Lung (tissue), 11 donors: ENCODE measurements at regions not wholly inside any gene's neighbourhood (a gene's known extent, or its start where the extent isn't known, plus 50 kb on each side); places are given as distances from the start of the nearest gene placed in this dataset.
"Not testable (repeated sequence)": the region's sequence is repeated elsewhere in the genome, so short reads cannot be mapped to it uniquely, and the experiment has no call there.

ENCODE experiments used
- ATAC-seq: fragments of 200-7000 bp; cut with Tn5 transposase; one replicate; pipeline ENCODE4 v1.9.1; 2020; ENCODE audit warnings: moderate number of reproducible peaks; ENCODE audit not compliant: insufficient read depth, low FRiP score
- DNase-seq, 3 donors: peaks; one replicate each; pipeline ENCODE4 v3.0.0-alpha.2; 2013 to 2017
- H3K27ac ChIP-seq, 2 donors: one replicate each; pipeline ENCODE4 v1.5.1; 2013; ENCODE audit warnings: mild to moderate bottlenecking in 2 of 2, moderate library complexity in 2 of 2, control low read depth in 1 of 2, inconsistent platforms in 1 of 2, low read depth in 1 of 2, low read length in 1 of 2
- H3K27me3 ChIP-seq, 3 donors: one replicate each; pipeline ENCODE4 v1.5.1; 2013; ENCODE audit warnings: low read length in 2 of 3; ENCODE audit not compliant: control insufficient read depth in 3 of 3, insufficient read depth in 3 of 3
- H3K36me3 ChIP-seq, 4 donors: one replicate each; pipeline ENCODE4 v1.5.1; 2013; ENCODE audit warnings: low read length in 4 of 4, mild to moderate bottlenecking in 1 of 4, moderate library complexity in 1 of 4; ENCODE audit not compliant: control insufficient read depth in 4 of 4, insufficient read depth in 4 of 4
- H3K4me1 ChIP-seq, 5 donors: one replicate each; pipeline ENCODE4 v1.5.1; 2013; ENCODE audit warnings: low read length in 5 of 5, mild to moderate bottlenecking in 2 of 5, moderate library complexity in 1 of 5; ENCODE audit not compliant: control insufficient read depth in 5 of 5, insufficient read depth in 5 of 5
- H3K4me3 ChIP-seq: one replicate; pipeline ENCODE4 v1.5.1; 2013; ENCODE audit warnings: mild to moderate bottlenecking, control low read depth, moderate library complexity
- H3K9ac ChIP-seq, 2 donors: one replicate each; pipeline ENCODE4 v1.5.1; 2013; ENCODE audit warnings: low read length in 2 of 2, control low read depth in 1 of 2; ENCODE audit not compliant: insufficient read depth in 1 of 2
- H3K9me3 ChIP-seq, 4 donors: one replicate each; pipeline ENCODE4 v1.5.1; 2013; ENCODE audit warnings: low read length in 3 of 4, mild to moderate bottlenecking in 1 of 4, moderate library complexity in 1 of 4; ENCODE audit not compliant: control insufficient read depth in 4 of 4, insufficient read depth in 3 of 4
- WGBS, 2 donors: extraction: QIAGEN DNeasy Blood & Tissue Kit; methylation state at CpG; one replicate each; pipeline ENCODE4 v1.1.7; 2013; 5-methylcytosine and 5-hydroxymethylcytosine counted together
- TF ChIP-seq, protein P1 (sequence below): IDR thresholded peaks from 2 replicates; pipeline ENCODE4 v1.5.1; 2012; ENCODE audit warnings: mild to moderate bottlenecking; ENCODE audit errors: control extremely low read depth, extremely low read depth
- donor health status: control.
- donor health status: control.
- donor health status: Bipolar disorder and iron deficiency.
- donor health status: healthy.
- donor health status: DM: yes; HTN: yes; CAD: no.

DNA sequence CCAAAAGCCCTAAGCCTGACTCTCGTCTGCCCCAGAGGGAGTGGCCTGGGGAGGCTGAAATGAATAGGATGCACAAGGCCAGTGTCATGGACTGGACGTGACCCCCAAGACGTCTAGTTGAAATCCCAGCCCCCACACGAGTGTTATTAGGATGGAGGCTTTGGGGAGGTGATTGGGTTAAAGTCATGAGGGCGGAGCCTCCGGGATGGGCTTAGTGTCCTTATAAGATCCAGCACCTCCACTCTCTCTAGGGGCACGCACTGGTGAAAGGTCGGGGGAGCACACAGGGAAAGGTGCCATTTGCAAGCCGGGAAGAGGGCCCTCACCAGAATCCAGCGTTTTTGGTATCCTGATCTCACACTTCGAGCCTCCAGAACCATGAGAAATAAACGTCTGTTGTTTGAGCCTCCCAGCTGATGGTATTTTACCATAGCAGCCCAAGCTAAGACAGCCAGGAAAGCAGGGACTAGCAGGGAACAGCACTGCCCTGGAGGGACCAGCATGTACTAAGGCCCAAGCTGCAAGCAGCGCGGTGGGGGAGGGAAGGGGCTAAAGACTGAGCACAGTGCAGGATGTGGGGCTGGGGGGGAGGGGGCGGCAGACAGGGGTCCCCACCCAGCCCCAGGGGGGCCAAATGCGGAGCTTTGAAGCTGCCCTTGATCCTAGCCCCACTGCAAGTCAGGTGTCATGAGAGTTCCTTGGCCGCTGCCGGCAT, 78.3 kb upstream of the NCOR2 start:
- no peak overlapping the region for H3K4me3 ChIP-seq
- DNase-seq (no peak), ATAC-seq (no peak)
- H3K27me3 ChIP-seq, result no peaks in the 10 kb centered on the region
- peaks cover 0 to 13% (median 4%) of the 10 kb centered on the region in 4 donors for H3K9me3 ChIP-seq
- TF ChIP-seq, protein P1, sequence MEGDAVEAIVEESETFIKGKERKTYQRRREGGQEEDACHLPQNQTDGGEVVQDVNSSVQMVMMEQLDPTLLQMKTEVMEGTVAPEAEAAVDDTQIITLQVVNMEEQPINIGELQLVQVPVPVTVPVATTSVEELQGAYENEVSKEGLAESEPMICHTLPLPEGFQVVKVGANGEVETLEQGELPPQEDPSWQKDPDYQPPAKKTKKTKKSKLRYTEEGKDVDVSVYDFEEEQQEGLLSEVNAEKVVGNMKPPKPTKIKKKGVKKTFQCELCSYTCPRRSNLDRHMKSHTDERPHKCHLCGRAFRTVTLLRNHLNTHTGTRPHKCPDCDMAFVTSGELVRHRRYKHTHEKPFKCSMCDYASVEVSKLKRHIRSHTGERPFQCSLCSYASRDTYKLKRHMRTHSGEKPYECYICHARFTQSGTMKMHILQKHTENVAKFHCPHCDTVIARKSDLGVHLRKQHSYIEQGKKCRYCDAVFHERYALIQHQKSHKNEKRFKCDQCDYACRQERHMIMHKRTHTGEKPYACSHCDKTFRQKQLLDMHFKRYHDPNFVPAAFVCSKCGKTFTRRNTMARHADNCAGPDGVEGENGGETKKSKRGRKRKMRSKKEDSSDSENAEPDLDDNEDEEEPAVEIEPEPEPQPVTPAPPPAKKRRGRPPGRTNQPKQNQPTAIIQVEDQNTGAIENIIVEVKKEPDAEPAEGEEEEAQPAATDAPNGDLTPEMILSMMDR, result no peak
- 81 to 84% methylated on average over 17 to 18 of the region's 18 CpGs for WGBS, 2 donors
- H3K4me1 ChIP-seq, result peaks cover 0 to under 1% (median 0%) of the 10 kb centered on the region in 5 donors
- no peak overlapping the region for H3K9ac ChIP-seq
- H3K36me3 ChIP-seq, result no peaks in the 10 kb centered on the region
- no peak overlapping the region for H3K27ac ChIP-seq

DNA sequence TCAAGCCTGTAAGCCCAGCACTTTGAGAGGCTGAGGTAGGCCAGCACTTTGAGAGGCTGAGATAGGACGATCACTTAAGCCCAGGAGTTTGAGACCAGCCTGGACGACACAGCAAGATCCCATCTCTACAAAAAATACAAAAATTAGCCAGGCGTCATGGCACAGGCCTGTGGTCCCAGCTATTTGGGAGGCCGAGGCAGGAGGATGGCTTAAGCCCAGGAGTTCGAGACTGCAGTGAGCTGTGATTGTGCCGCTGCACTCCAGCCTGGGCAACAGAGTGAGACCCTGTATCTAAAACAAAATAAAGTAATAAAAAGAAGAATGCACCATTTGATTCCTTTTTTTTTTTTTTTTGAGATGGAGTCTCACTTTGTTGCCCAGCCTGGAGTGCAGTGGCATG, 76.4 kb upstream of the NCOR2 start:
- WGBS, 2 donors, result 95 to 96% methylated on average over 6 of the region's 6 CpGs

DNA sequence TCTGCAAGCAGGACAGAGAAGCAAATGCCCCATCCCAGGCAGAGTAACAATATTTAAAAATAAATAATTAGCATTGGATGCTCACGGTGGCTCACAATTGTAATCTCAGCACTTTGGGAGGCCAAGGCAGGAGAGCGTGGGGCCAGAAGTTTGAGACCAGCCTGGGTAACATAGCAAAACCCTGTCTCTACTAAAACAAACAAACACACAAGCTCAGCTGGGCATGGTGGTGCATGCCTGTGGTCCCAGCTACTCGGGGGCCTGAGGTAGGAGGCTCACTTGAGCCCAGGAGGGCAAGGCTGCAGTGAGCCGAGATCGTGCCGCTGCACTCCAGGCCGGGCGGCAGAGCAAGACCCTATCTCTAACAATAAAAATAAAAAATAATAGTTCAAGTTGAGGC, 74.7 kb upstream of the NCOR2 start:
- DNase-seq (no peak), ATAC-seq (no peak)
- H3K36me3 ChIP-seq, result no peaks in the 10 kb centered on the region
- H3K27me3 ChIP-seq, result no peaks in the 10 kb centered on the region
- H3K9ac ChIP-seq, result no peak overlapping the region
- no peak overlapping the region for H3K27ac ChIP-seq
- TF ChIP-seq, protein P1, result no peak
- 96 to 98% methylated on average over 8 of the region's 8 CpGs for WGBS, 2 donors
- H3K4me1 ChIP-seq, result peaks cover 0 to 7% (median 0%) of the 10 kb centered on the region in 5 donors
- no peaks in the 10 kb centered on the region for H3K9me3 ChIP-seq
- H3K4me3 ChIP-seq, result no peak overlapping the region

More for the DNA sequence above, 76.4 kb upstream of the NCOR2 start:
- H3K4me3 ChIP-seq, ATAC-seq, H3K36me3 ChIP-seq, DNase-seq, H3K27ac ChIP-seq, H3K9me3 ChIP-seq, H3K4me1 ChIP-seq, H3K9ac ChIP-seq, H3K27me3 ChIP-seq: not testable (repeated sequence)

DNA sequence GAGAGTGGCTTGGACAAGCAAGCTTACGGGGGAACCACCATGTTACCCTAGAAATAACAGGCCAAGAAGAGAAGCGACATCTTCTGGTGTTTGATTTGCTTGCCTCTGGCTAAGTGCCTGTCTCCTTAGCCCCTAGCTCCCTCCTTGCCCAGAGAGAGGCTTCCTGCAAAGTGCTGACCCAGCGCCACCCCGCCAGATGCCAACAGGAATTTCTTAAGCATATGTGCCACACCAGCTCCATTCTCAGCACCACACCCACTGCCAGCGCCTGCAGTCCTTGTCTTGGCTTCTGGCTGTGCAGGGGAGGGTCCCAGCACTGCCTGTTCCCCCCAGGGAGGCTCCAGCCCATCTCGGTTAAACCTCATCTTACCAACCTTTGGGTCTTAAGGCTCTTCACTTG, 74.2 kb upstream of the NCOR2 start:
- no peaks in the 10 kb centered on the region for H3K27me3 ChIP-seq
- H3K4me1 ChIP-seq, result peaks cover 0 to 7% (median 0%) of the 10 kb centered on the region in 5 donors
- TF ChIP-seq, protein P1, result no peak
- H3K27ac ChIP-seq, result no peak overlapping the region
- H3K36me3 ChIP-seq, result no peaks in the 10 kb centered on the region
- DNase-seq (no peak), ATAC-seq (no peak)
- H3K9ac ChIP-seq, result no peak overlapping the region
- WGBS, 2 donors, result 76 to 94% methylated on average over 6 of the region's 6 CpGs
- H3K4me3 ChIP-seq, result no peak overlapping the region
- H3K9me3 ChIP-seq, result no peaks in the 10 kb centered on the region
